OCI-LY1 (cell line): ENCODE measurements at regions not wholly inside any gene's neighbourhood (a gene's known extent, or its start where the extent isn't known, plus 50 kb on each side); places are given as distances from the start of the nearest gene placed in this dataset.

Source experiments
- H2AFZ ChIP-seq: fragments of 200-600 bp; sonication (generic), shearing (Covaris generic); 2 replicates; pipeline ENCODE4 v1.6.0; 2014; ENCODE audit warnings: antibody characterized with exemption, mild to moderate bottlenecking, low read length
- H3F3A ChIP-seq: fragments of 200-600 bp; sonication (generic), shearing (Covaris generic); 2 replicates; pipeline ENCODE4 v1.6.0; 2014; ENCODE audit warnings: mild to moderate bottlenecking, antibody characterized with exemption, low read length, moderate library complexity; ENCODE audit not compliant: insufficient read depth
- H3K27ac ChIP-seq: fragments of 200-600 bp; sonication (generic); 2 replicates; pipeline ENCODE4 v1.5.1; 2014; ENCODE audit warnings: low read length, mixed run types, mild to moderate bottlenecking, low read depth; ENCODE audit not compliant: poor library complexity, severe bottlenecking
- H3K27me3 ChIP-seq: fragments of 200-600 bp; sonication (generic); 2 replicates; pipeline ENCODE4 v1.6.0; 2014; ENCODE audit warnings: antibody characterized with exemption, mild to moderate bottlenecking, low read length, moderate library complexity; ENCODE audit not compliant: insufficient read depth
- H3K36me3 ChIP-seq: fragments of 200-600 bp; sonication (generic); 2 replicates; pipeline ENCODE4 v1.6.1; 2014; ENCODE audit warnings: mild to moderate bottlenecking, antibody characterized with exemption, low read length, moderate library complexity, mixed read lengths; ENCODE audit not compliant: insufficient read depth
- H3K4me1 ChIP-seq: fragments of 200-600 bp; sonication (generic); 2 replicates; pipeline ENCODE4 v1.5.1; 2014; ENCODE audit warnings: mild to moderate bottlenecking, low read length, moderate library complexity; ENCODE audit not compliant: insufficient read depth, severe bottlenecking
- H3K4me2 ChIP-seq: fragments of 200-600 bp; sonication (generic), shearing (Covaris generic); 2 replicates; pipeline ENCODE4 v1.6.1; 2014; ENCODE audit warnings: low read length
- H3K4me3 ChIP-seq: fragments of 200-600 bp; sonication (generic); 2 replicates; pipeline ENCODE4 v1.5.1; 2014; ENCODE audit warnings: low read length, low read depth, mild to moderate bottlenecking, mixed read lengths; ENCODE audit not compliant: poor library complexity, severe bottlenecking
- H3K79me2 ChIP-seq: fragments of 200-600 bp; shearing (Covaris generic); 2 replicates; pipeline ENCODE4 v1.6.1; 2016; ENCODE audit warnings: mixed run types, low read length, mixed read lengths; ENCODE audit not compliant: insufficient read depth
- H3K9ac ChIP-seq: fragments of 200-600 bp; sonication (generic), shearing (Covaris generic); 2 replicates; pipeline ENCODE4 v1.6.1; 2014; ENCODE audit warnings: mild to moderate bottlenecking, low read length, mixed read lengths
- H3K9me2 ChIP-seq: fragments of 200-600 bp; sonication (generic), shearing (Covaris generic); 2 replicates; pipeline ENCODE4 v1.6.1; 2014; ENCODE audit warnings: low read depth, mild to moderate bottlenecking, low read length, mixed read lengths
- H3K9me3 ChIP-seq: fragments of 200-600 bp; shearing (Covaris generic); 2 replicates; pipeline ENCODE4 v1.6.1; 2014; ENCODE audit warnings: low read length, mixed read lengths
- H4K20me1 ChIP-seq: fragments of 200-600 bp; sonication (generic), shearing (Covaris generic); 2 replicates; pipeline ENCODE4 v1.6.0; 2016; ENCODE audit warnings: mild to moderate bottlenecking, low read length; ENCODE audit not compliant: insufficient read depth
- EZH2 ChIP-seq: fragments of 200-600 bp; sonication (generic), shearing (Covaris generic); IDR thresholded peaks from 2 replicates; pipeline ENCODE4 v1.8.0; 2017; ENCODE audit warnings: borderline replicate concordance, mixed run types, mild to moderate bottlenecking, antibody characterized with exemption, low read length, moderate library complexity, mixed read lengths
- TF ChIP-seq, protein P1 (sequence below): fragments of 200-600 bp; sonication (generic), shearing (Covaris generic); IDR thresholded peaks from 2 replicates; pipeline ENCODE4 v1.5.1; 2017; ENCODE audit warnings: mild to moderate bottlenecking, antibody characterized with exemption, low read length, moderate library complexity, mixed read lengths

- H3K9me2 ChIP-seq, result no peaks in the 10 kb centered on the region
- no peaks in the 10 kb centered on the region for H3K9me3 ChIP-seq
- no peaks in the 10 kb centered on the region for H3K79me2 ChIP-seq
- H3K4me3 ChIP-seq, result no peak overlapping the region
- no peaks in the 10 kb centered on the region for H3F3A ChIP-seq
- no peak overlapping the region for H3K9ac ChIP-seq
- H4K20me1 ChIP-seq, result no peaks in the 10 kb centered on the region
- no peak overlapping the region for H3K27ac ChIP-seq
- no peak overlapping the region for H2AFZ ChIP-seq
- no peaks in the 10 kb centered on the region for H3K27me3 ChIP-seq
- H3K4me2 ChIP-seq, result no peak overlapping the region
- H3K36me3 ChIP-seq, result no peaks in the 10 kb centered on the region
- H3K4me1 ChIP-seq, result no peaks in the 10 kb centered on the region
- no peak for TF ChIP-seq EZH2
- TF ChIP-seq, protein P1, sequence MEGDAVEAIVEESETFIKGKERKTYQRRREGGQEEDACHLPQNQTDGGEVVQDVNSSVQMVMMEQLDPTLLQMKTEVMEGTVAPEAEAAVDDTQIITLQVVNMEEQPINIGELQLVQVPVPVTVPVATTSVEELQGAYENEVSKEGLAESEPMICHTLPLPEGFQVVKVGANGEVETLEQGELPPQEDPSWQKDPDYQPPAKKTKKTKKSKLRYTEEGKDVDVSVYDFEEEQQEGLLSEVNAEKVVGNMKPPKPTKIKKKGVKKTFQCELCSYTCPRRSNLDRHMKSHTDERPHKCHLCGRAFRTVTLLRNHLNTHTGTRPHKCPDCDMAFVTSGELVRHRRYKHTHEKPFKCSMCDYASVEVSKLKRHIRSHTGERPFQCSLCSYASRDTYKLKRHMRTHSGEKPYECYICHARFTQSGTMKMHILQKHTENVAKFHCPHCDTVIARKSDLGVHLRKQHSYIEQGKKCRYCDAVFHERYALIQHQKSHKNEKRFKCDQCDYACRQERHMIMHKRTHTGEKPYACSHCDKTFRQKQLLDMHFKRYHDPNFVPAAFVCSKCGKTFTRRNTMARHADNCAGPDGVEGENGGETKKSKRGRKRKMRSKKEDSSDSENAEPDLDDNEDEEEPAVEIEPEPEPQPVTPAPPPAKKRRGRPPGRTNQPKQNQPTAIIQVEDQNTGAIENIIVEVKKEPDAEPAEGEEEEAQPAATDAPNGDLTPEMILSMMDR, result no peak
These were observed 83.0 kb downstream of the RSL24D1 start for GRCh38 chr15:55113736-55114135.

DNA sequence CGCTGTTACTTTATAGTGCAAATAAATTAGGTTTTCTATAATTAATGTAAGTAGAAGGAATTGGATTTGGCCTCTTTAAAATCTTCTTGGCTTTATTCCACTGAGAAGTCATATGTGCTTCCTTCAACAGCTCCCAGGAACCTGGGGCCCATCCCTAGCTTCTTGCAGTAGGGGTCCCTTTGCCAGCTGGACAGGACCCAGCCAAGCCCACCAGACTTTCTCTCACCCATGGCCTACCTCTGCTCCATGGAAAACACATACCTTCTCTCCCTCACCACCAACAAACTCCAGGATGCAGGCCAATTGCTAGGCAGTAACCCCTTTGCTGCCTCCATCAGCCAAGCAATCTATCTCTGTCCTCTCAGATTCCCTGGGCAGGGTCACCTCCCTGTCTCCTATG, 84.0 kb downstream of the RSL24D1 start:
- H2AFZ ChIP-seq, result no peak overlapping the region

DNA sequence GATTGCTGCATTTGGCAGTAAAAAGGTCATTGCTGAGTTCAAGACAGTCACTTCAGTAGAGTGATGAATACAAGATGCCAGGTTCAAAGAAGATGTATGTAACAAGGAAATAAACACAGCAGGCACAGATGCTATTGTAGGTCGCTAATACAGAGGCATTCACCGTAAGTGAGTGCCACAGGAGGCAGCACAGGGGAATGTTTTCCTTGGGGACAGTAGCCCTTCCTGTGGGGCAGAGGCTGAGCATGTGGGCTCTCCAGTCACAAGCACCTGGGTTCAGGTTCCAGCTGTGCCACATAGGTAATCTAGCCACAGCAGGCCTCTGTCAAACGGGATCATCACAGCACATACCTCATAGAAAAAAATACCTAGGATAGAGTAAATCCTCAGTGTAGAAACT, 86.3 kb downstream of the RSL24D1 start:
- no peaks in the 10 kb centered on the region for H3K27me3 ChIP-seq
- no peaks in the 10 kb centered on the region for H3K9me2 ChIP-seq
- H3F3A ChIP-seq, result no peaks in the 10 kb centered on the region
- no peak overlapping the region for H3K9ac ChIP-seq
- no peak overlapping the region for H3K4me2 ChIP-seq
- H3K27ac ChIP-seq, result no peak overlapping the region
- H3K79me2 ChIP-seq, result no peaks in the 10 kb centered on the region
- H3K4me1 ChIP-seq, result no peaks in the 10 kb centered on the region
- no peak for TF ChIP-seq EZH2
- TF ChIP-seq, protein P1, result no peak
- H3K9me3 ChIP-seq, result no peaks in the 10 kb centered on the region
- no peak overlapping the region for H3K4me3 ChIP-seq
- H2AFZ ChIP-seq, result no peak overlapping the region
- no peaks in the 10 kb centered on the region for H3K36me3 ChIP-seq
- no peaks in the 10 kb centered on the region for H4K20me1 ChIP-seq

More for the DNA sequence above, 84.0 kb downstream of the RSL24D1 start:
- H3F3A ChIP-seq, result no peaks in the 10 kb centered on the region
- no peaks in the 10 kb centered on the region for H3K4me1 ChIP-seq
- no peaks in the 10 kb centered on the region for H3K27me3 ChIP-seq
- H3K9me2 ChIP-seq, result no peaks in the 10 kb centered on the region
- H3K4me2 ChIP-seq, result no peak overlapping the region
- no peaks in the 10 kb centered on the region for H3K36me3 ChIP-seq
- TF ChIP-seq, protein P1, result no peak
- no peak for TF ChIP-seq EZH2
- no peak overlapping the region for H3K4me3 ChIP-seq
- H4K20me1 ChIP-seq, result no peaks in the 10 kb centered on the region
- no peaks in the 10 kb centered on the region for H3K9me3 ChIP-seq
- no peak overlapping the region for H3K9ac ChIP-seq
- no peaks in the 10 kb centered on the region for H3K79me2 ChIP-seq
- H3K27ac ChIP-seq, result no peak overlapping the region
